Peyer's patch (tissue), 4 donors: ENCODE measurements at regions not wholly inside any gene's neighbourhood (a gene's known extent, or its start where the extent isn't known, plus 50 kb on each side); places are given as distances from the start of the nearest gene placed in this dataset.

Experiments
- POLR2A ChIP-seq, 2 donors: fragments of 450-650 bp; IDR thresholded peaks; one replicate each; pipeline ENCODE4 v1.5.1; 2017; ENCODE audit warnings: antibody characterized with exemption in 2 of 2, mild to moderate bottlenecking in 2 of 2, moderate library complexity in 2 of 2
- TF ChIP-seq, protein P1 (sequence below), 6 experiments: fragments of 450-650 bp in 4 of 6; fragments of 200-600 bp in 2 of 6; sonication (generic) in 1 of 6; IDR thresholded peaks; one replicate each; pipeline ENCODE4 v1.5.1; 2017 to 2019; ENCODE audit warnings: antibody characterized with exemption in 6 of 6, mild to moderate bottlenecking in 3 of 6, moderate library complexity in 1 of 6

DNA sequence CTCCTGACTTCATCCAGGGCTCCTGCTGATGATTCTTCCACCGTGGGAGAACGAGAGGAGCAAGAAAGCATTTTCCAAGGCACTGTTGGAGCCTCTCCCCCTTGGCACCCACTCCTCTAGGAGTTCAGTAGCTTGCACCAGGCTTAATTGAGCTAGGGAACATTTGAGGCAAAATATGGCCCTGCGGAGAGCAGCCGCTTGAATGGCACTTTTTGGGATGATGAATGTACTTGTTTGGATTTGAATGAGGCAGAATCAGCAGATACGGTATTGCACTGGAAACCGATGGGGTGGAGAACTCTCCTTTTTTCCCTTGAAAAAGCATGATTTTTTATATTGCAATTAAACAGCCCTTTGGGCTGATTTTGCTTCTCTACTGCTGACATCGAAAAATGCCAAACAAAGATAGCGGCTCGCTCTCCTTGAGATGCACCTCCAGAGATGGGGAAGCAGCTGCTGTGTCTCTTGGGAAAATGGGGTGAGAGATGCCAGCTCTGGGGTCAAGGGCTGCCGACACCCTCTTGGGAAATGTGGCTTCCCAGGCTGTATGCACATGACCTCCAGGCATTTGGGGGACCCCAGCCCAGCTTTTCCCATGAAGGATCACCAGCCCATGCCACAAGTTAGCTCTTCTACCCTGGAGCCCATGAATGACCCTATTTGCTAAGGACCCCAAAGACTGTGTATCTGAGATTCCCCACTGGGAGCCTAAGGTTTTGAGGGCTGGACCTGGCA, 55.4 kb upstream of the LRP8 start:
- TF ChIP-seq, protein P1, sequence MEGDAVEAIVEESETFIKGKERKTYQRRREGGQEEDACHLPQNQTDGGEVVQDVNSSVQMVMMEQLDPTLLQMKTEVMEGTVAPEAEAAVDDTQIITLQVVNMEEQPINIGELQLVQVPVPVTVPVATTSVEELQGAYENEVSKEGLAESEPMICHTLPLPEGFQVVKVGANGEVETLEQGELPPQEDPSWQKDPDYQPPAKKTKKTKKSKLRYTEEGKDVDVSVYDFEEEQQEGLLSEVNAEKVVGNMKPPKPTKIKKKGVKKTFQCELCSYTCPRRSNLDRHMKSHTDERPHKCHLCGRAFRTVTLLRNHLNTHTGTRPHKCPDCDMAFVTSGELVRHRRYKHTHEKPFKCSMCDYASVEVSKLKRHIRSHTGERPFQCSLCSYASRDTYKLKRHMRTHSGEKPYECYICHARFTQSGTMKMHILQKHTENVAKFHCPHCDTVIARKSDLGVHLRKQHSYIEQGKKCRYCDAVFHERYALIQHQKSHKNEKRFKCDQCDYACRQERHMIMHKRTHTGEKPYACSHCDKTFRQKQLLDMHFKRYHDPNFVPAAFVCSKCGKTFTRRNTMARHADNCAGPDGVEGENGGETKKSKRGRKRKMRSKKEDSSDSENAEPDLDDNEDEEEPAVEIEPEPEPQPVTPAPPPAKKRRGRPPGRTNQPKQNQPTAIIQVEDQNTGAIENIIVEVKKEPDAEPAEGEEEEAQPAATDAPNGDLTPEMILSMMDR (IDR thresholded peaks at IDR 0.05): no peak
- TF ChIP-seq POLR2A (IDR thresholded peaks at IDR 0.05): no peak
